OCI-M2 (cell line): ENCODE measurements at regions not wholly inside any gene's neighbourhood (a gene's known extent, or its start where the extent isn't known, plus 50 kb on each side); places are given as distances from the start of the nearest gene placed in this dataset.
A peak's percentile ranks its signal among the peaks of the same experiment; 100 is the strongest.

Experiments
- DNase-seq: peaks from one replicate; lab custom pipeline; 2025; ENCODE audit not compliant: unreplicated experiment; lab: John Stamatoyannopoulos, UW

DNA sequence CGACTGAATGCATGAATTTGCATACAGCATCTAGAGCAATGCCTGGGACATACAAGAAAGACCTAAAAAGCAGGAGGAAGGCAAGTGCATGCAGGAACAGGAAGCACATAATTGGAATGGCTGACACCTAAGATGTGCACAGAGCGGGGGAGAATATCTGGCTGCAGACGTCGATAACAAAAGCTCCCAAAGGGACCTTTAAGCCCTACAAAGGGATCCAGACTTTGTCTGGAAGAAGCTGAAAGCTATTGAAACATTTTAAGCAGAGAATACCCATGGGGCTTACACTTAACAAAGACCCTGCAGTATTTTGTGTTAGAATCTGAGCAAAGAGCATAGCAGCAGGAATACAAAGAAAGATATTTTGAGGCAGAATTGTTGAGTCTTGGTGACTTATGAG is 107.4 kb upstream of the CLDN10 start:
- DNase-seq, result no peak

DNA sequence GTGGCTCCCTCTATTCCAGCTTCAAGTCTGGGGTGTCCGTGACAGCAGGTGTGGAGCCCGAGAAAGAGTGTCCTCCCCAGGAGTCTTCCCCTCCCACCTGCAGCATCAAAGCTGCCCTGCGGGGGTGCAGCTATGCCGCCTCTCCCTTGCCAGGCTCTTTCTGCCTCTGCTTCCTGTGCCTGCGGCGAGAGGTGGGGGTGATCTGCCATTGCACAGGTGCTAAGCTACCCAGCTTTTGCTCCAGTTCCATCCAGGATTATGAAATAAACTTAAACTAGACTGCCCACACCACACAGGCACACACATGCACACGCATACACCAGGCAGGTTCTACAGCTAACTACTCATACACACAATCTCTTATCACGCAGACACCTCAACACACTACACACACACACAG is 104.7 kb upstream of the CLDN10 start:
- no peak for DNase-seq

DNA sequence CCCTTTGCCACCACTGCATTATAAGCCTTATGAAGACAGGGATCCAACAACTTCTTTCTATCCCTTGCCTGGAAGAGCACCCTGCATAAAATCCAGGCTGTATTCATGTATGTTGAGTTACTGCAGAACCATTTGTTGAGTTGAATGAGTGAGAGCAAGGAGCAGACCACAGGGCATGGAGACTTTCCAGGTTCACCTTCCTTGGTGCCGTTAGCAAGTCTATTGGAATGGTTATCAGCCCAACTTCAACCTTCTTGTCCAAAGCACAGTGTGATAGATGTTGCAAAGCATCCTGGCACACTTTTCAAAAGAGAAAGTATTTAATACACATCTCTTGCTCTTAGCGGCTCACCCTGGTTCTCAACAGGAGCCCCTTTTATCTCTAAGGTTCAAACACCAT is 100.9 kb upstream of the CLDN10 start:
- DNase-seq, result no peak

DNA sequence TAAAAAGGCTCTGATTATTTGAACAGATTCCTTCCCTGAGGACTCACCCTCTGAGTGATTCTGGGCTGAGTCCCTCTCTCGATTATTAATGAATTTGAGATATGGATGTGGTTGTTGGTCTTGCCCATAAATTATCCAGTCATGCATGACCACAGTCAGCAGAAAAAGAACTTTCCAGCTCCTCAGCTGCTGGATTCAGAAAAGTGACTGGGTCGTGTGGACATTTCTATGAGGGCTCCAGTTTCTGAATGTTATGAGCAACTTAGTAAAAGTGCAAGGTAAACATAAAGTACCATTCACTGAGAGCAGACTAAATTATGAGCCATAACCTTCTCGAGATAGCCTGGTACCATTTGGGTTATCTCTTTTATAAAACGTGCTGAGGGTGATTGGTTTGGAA is 100.1 kb upstream of the CLDN10 start:
- no peak for DNase-seq

DNA sequence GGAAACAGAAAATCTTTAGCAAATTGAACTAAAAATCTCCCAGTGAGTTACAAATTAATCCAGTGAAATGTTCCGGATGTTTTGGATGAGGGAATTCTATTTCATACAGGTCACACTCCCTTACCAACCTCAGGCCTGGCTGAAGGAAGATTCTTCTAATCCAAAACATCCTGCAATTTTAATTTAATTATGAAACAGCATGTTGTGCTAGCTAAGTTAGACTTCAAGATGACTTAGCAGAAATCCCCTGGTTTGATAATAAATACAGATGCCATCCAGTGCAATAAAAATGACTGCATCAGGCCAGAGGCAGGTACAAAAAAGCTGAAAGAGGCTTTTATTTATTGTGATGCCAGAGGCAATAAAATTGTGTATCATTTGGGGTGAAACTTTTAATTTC is 96.7 kb upstream of the CLDN10 start:
- DNase-seq, result no peak

DNA sequence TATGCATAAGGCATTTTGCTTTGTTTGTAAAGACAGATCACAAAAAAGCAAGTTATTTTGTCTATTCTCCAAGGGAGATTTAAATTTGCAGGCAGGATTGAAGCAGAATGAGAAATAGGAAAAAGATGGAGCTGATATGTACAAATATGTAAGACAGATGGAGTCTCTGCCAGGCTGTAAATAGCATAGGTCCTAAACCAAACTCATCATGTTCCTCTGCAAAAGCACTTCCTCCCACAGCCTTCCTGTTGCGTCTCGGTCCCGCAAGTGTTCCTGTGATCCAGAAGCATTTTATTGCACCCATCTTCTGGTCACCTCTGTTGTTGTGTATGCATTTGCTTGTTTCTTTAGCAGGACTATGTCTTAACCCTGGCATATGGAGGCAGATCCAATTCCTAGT is 95.7 kb upstream of the CLDN10 start:
- DNase-seq, result no peak

DNA sequence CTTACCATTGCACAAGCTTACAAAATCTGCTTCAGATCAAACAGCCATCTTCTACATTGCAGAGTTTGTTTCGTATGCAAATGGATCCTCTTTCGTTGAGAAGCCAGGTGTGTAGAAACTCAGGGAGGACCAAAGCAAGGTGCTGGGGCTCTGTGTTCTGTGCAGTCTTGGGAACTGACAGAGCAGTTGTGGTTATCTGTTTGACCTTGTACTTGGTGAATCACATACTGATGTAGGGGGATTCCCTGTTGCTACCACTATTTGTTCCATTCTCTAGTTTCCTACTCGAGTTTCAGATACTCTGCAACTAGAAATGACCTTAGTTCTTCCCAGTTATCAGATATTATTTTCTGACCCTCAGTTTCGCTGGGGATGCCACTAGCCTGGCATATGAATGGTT is 95.2 kb upstream of the CLDN10 start:
- no peak for DNase-seq

DNA sequence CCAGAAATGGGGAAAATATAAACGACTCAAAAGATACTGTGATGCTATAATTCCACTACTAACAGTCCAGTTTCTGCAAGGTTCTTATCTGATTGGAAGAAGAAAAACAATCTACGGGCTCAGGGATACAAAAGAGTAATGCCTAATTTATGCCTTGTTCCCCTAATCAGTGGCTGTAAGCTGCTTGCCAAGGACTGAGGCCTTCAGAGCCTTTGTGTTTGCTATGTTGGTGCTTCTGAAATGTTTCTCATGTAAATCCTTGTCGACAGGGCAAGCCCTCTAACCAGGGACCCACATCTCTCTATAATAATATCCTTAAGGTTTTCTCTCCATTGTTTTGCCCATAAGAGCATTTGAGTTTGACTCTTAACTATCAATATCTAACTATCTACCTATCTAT is 89.7 kb upstream of the CLDN10 start:
- DNase-seq, result no peak

DNA sequence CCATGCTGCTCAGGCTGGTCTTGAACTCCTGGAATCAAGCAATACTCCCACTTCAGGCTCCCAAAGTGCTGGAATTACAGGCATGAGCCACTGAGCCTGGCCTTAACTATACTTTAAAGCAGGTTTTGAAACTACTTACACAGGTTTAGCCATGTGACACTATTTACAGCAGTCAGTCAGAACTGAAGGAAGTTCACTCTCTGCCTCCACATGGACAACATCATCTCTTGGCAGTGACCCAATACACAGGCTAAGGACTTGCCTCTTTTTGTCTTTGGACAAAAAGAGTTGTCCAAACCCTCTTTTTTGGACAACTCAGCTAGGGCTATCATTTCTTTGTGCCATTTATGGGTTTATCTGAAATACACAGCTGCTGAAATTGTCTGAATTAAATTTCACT is 89.0 kb upstream of the CLDN10 start:
- no peak for DNase-seq

DNA sequence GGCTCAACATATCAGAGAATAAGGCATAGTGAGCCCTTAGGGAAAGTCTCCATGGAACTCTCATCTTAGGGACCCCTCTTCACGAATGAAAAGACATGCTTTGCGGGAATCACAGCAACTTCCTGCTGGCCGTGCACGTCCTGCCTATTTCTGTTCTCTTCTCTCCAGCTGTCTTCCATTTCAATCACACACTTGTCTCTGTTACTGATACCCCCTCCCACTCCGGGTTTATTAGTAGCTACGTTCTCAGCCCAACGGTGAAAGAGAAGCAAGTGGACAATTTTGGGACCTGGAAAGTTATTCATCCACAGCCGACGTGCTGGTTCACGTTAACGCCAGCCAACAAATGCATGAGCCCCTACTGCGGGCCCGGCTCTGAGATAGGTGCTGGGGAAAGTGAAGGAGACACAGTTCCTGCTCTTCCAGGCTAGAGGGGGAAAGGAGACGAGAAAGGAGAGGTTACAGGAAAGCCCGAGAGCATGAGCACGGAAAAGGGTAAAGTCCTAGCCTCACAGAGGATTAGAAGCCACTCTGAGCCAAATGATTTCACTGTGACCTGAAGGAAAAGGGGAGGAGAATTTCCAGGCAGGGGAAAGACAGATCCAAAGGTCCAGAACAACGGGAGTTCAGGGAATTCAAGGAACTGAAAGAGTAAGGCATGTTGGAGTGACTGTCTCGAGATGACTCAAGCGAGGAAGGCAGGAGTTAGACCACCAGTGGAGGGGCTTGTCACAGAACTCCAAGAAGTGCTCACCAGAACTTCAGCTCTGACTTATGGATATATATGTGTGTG is 81.8 kb upstream of the CLDN10 start:
- DNase-seq, result no peak

DNA sequence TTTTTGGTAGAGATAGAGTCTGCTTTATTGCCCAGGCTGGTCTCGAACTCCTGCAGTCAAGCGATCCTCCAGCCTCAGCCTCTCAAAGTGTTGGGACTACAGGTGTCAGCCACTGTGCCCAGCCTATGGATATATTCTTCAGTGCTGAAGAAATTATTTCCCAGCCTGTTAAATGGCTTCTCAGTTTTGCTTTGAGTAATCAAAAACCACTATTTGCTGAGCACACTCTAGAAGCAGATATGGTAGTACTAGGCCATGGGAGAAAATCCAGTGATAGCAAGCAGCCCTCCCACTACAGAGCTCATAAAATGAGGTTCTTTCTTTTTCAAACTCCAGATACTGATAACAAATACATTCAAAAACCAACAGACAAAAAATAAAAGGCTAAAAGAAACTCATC is 80.6 kb upstream of the CLDN10 start:
- DNase-seq, result no peak

DNA sequence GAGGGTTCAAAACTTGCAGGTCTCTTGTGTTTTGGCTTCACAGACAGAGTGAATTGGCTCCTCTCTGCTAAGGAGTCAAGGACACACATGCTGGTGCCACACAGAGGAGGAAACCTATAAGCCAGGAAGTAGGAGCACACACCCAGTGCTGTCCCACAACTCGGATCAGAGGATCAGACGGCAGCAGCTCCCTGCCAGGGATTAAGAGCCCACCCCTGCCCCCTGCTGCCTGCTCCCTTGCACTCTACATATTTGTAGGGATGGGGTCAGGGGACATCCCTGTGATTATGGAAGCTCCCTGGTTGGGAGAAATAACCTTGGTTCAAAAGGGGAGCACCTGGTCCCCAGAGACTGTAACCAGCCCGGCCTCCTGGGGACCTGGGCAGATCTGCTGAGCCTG is 77.5 kb upstream of the CLDN10 start:
- no peak for DNase-seq

DNA sequence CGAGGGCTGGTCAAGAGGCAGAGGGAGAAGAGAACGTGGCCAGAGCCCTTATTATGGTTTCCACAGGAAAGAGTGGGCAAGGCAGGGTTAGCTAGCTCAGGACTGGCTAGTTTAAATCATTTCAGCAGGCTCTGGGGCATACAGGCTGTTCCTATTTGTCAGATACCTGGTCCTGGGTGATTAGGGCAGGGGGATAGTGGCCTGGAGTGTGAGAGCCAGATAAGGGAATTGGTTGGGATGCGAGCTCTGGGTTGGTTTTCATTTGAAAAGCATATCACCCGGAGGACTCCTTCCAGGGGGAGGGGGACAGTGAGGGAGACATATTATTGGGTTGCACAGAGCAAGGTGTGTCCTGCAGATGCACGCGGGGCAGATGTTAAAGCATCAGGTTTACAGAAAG is 75.3 kb upstream of the CLDN10 start:
- peak; percentile 35 for DNase-seq

DNA sequence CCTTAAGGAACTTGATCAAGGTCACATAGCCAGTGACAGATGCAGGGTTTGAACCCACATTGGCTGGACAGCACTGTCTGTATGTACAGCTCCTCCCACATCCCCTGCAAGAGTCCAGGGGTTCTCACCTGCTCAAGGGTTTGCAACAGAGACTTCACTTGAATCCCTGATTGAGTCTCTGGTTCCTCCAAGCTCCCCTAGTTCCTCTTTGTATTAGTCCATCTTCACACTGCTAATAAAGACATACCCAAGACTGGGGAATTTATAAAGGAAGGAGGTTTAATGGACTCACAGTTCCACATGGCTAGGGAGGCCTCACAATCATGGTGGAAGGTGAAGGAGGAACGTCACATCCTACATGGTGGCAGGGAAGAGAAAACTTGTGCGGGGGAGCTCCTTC is 72.8 kb upstream of the CLDN10 start:
- DNase-seq, result no peak

DNA sequence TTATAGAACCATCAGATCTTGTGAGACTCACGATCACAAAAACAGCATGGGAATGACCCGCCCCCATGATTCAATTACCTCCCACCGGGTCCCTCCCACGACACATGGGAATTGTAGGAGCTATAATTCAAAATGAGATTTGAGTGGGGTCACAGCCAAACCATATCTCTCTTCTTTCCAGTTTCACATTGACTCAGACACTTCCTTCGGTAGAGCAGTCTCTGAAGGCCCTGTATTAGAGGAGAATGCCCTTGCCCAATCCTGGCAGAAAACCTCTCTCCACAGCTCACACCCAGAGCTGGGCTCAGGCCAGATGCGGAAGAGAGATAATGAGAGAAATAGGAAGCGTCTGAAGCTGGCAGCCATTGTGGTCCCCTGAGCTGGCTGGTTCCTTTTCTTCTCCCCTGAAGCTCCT is 72.4 kb upstream of the CLDN10 start:
- DNase-seq, result no peak

DNA sequence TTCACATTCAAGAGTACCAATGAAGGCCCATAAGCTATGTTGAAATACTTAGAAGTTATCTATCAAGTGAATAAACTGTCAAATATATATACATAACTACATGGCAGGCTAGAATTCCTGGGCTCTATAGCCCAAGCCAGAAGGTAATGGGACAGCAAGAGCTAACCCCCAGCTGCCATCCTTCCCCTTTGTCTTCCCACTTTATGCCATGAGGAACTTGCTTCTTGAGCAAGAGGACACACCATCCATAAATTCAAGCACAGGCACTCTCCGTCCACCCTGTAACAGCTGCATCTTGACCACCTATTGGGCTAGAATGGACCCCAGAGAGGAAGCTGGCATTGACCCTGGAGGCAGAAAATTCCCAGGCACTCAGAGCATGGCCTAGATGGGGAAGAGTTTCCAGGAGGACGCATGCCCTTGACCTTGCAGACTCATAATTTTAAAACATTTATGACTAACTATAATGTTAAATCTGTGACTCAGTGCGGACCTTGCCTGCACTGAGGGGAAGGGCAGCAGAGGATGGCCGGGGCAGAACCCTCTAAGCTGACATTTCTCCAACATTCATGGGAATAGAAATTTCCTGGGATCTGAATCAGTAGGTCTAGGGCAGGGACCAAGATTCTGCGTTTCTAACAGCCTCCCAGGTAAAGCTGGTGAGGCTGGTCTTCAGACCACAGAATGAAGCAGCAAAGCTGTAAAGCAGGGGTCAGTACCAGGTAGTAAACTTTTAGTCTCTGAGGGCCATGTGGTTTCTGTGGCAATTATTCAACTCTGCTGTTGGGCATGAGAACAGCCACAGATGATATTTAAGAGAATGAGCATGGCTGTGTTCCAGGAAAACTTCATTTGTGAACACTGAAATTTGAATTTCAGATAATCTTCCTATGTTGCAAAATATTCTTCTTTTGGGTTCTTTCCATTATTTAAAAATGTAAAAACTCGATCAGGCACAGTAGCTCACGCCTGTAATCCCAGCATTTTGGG is 71.4 kb upstream of the CLDN10 start:
- no peak for DNase-seq

DNA sequence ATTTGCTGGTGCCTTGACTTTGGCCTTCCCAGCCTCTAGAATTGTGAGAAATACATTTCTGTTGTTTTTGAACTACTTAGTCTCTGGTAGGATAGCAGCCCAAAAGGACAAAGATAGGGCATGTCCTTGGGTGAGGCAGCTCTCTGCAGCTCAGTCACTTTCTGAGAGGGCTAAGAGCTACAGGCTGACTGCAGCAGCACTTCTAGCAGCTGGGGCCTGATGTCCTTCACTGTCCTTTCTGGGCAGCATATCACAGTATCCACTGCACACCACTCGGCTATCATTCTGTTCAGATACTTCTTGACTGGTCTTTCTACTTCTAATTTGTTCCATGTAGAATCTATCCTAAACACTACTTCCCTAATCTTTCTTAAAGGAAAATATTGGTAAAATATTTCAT is 68.5 kb upstream of the CLDN10 start:
- no peak for DNase-seq

DNA sequence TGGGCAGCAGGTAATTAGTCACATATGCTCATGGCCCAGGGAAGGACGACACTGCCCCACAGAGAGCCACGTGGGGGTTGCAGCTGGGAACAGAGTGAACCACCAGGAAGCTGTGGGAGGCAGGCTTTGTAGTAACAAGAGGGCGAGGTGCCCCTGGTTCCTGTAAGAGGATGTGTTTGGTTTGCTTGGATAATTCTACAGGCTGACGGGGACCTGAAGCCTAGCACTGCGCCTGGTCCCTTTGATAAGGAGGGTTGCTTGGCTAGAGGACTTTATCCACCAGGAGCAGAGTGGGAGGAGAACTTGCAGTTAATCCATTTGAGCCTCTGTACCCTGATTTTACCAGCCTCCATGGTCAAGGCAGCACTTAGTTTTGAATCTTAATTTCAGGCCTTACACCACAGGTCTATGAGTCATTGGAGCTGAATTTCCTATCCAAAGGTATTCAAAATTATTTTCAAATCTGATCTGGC is 67.4 kb upstream of the CLDN10 start:
- peak; percentile 76 for DNase-seq

DNA sequence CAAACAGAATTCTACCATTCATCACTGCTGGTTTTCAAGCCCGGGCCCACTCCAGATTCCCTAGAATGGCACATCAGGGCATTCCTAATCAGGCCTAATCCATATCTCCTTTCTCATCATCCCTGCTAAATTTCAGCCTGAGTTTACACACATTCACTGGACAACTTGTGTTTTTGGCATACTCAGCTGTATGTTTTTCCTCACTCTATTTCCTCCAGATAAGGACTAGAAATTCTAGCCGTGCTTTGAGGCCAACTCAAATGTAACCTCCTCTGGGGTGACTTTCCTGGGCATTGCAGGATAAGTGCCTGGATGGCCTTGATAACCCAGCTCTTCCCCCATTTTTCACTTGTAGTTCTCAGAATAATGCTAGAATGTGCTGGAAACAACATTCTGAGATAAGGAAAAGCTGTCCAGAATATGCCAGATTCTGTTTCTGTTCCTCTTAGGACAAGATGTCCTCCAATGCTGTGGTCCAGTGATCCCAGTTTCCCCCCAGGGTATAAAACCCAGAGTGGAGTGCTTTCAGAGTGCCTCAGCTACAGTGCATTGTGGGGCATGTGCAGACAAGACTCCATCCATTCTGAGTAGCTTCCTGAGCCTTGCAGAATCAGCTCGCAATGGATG is 66.9 kb upstream of the CLDN10 start:
- peak; percentile 76 for DNase-seq

DNA sequence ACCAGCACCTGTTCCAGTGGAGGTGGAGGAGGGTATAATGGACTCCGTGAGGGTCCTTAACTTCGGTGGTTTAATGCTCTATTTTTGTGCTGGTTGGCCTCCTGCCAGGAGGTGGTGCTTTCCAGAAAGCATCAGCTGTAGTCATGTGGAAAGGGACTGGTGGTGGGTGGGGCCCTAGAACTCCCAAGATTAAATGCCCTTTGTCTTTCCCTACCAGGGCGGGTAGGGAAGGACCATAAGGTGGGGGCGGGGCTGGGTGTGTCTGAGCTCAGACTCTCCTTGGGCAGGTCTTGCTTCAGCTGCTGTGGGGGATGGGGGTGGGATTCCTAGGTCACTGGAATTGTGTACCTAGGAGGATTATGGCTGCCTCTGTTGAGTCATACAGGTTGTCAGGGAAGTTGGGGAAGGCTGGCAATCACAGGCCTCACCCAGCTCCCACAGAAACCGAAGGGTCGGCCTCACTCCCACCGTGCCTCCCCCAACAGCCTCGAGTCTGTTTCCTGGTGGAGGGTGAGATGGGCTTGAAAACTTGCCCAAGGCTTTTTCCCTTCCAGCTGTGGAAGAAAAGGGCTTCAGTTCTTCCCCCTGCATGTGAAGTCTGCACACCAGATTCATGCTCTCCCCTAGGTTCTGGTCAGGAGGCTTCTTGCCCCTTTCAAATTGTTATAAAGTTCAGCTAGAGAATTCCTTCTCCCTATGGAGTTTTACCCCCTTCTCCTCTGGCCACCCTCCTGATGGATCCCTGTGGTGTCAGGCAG is 60.3 kb upstream of the CLDN10 start:
- no peak for DNase-seq
